Stromal cell of bone marrow (primary cell): ENCODE measurements at regions not wholly inside any gene's neighbourhood (a gene's known extent, or its start where the extent isn't known, plus 50 kb on each side); places are given as distances from the start of the nearest gene placed in this dataset.
"Not testable (repeated sequence)": the region's sequence is repeated elsewhere in the genome, so short reads cannot be mapped to it uniquely, and the experiment has no call there.

ENCODE experiments used
- DNase-seq: peaks from one replicate; pipeline ENCODE4 v3.0.0-alpha.2; 2012; ENCODE audit warnings: low read depth

DNA sequence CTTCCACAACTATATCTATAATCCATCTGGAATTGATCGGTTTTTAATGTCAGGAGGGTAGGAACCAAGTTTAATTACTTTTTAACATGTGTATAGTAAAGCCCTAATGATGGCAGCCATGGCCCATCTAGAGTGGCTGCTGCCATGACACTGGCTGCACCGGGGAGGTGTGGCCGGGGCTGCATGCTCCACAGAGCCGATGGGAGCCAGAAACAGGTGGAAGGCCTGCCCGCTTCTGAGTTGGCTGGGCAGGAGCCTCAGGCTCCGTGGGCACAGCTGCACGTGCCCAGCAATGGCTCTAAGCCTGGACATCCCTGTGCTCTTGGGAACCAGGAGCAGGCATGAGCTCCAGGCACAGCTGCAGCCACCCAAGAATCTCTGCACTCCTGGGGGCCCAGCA, 73.0 kb downstream of the GBP6 start:
- no peak for DNase-seq

DNA sequence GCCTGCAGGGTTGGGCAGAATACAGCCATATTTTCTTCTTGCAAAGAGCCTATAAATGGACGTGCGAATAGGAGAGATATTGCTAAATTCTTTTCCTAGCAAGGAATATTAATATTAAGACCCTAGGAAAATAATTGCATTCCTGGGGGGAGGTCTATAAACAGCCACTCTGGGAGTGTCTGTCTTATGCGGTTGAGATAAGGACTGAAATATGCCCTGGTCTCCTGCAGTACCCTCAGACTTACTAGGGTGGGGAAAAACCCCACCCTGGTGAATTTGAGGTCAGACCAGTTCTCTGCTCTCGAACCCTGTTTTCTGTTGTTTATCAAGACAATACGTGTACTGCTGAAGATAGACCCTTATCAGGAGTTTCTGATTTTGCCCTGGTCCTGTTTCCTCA, 74.4 kb downstream of the GBP6 start:
- DNase-seq: not testable (repeated sequence)

DNA sequence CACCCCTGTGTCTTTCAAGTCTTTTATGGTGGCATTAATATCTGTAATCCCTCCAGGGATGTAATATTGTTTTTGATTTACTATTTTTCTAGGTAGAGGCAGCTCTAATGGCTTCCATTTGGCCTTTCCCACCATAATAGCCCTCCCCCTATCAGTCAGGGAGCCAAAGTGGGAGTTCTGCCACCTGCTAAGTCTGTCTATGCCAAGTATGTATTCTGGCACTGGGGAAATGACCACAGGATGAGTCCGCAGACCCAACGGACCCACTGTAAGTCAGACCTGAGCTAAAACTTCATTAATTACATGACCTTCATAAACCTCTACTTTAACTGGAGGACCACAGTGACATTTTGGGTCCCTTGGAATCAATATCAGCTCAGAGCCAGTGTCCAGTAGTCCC, 77.1 kb downstream of the GBP6 start:
- no peak for DNase-seq

DNA sequence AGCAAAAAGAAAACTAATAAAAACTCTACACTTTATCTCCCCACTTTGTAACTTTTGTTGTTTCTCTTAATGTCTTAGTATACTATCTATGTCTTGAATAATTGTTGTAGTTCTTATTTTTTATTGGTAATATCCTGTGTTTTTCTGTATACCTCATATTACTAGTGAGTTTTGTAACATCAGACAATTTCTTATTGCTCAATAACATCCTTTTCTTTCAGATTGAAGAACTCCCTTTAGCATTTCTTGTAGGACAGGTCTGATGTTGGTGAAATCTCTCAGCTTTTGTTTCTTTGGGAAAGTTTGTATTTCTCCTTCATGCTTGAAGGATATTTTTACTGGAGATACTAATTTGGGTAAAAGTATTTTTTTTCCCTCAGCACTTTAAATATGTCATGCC, 79.8 kb upstream of the LRRC8B start:
- no peak for DNase-seq

DNA sequence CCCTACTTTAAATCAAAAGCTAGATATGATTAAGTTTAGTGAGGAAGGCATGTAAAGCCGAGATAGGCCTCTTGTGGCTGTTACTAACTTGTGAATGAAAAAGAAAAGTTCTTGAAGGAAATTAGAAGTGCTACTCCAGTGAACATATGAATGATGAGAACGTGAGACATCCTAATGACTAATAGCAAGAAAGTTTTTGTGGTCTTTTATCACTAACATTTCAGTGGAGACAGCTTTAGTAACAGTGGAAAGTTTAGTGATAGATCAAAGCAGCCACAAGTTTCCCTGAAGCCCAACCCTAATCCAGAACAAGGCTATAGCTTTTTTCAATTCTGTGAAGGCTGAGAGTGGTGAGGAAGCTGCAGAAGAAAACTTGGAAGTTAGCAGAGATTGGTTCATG, 73.6 kb upstream of the LRRC8B start:
- DNase-seq: peak; percentile 9

DNA sequence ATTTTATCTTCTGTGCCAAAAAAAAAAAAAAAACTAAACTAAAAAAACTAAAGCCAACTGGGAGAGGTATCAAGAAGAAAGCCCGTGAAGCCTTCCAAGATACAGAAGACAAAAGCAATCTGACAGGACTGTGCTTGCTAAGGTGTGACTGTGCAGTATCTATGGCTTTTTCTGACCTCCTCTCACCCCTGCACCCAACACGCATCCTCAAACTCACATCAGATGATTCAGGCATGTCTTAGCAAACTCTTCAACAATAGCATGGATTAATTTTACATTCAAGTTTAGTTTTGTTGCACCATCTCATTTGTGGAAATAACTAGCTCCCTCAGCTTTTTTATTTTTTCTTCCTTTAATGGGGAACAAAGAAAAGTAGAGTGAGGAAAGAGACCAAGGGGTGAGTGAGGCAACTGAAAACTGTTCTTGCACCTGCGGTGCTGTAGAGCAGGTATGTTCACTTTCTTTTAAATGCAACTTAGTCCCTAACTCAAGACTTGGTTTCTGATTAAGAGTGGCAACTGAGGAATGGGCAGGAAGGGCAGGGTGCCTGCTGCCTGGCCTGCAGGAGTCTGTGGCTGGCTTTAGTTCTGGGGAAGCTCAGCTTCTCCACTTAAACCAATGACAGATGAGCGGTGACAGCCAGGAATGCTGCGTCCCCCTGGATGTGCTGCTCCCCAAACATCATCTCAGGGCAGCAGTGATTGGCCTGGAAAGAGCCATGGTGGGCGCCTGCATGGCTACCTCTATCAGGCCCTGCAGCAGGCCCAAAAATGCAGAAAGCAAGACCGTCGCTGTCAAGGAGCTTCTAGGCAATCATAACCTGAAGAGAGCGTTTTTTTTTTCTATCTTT, 71.3 kb upstream of the LRRC8B start:
- DNase-seq: no peak

DNA sequence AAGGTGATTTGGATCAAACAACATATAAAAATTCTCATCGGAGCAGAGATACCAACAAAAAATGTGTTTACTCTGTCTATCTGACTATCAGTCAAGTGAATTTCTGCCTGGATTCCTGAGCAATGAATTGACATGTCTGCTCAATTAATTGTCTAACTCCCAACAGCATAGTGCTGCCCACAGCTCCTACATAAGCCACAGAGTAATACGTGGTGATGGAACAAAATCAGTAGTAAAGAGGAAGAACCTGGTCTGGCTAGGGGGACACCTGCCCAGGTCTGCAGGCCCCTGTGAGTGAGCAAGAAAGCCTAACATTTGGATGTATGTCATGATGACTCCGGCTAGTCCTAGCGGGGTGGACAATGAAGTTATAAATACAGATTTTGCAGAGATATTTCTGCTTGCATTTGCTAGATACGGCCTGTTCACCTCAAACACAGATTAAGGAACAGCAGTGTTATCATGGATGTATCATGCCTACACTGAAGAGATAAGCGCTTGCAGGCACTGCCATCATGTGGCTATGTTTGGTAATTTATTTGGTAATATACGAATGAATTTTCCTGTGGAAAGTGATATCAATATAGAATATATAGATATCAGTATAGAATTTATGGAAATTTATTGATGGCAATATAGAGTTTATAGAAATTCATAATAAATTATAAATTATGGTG, 69.6 kb upstream of the LRRC8B start:
- DNase-seq: peak; percentile 13

DNA sequence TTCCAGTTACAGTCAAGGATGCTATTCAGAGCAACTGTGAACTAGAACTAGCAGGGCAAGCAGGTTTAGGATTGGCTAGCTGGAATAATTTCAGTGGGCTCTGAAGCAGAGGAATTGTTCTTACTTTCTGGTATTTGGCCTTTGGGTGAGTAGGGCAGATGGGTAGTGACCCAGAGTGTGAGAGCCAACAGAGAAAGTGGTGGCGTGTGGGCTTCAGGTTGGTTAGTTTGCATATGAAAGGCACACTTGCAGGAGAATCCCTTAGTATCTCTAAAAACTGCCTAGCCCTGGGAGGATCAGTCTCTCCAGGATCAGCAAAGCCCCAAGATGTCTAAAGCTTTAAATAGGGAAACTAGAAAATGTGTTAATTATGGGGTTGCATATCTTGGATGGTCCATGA, 67.6 kb upstream of the LRRC8B start:
- no peak for DNase-seq

DNA sequence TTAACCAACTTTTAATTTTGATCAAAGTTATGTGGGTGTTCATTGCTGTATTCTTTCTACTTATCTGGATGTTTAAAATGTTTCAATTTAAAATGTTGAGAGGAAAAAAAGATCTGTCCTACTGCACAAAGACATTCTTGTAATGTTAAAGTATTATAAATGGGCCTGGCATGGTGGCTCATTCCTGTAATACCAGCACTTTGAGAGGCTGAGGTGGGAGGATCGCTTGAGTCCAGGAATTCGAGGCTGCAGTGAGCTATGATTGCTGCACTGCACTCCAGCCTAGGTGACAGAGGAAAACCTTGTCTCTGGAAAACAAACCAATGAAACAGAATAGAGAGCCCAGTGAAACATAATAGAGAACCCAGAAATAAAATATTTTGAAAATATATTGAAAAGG, 65.5 kb upstream of the LRRC8B start:
- no peak for DNase-seq

DNA sequence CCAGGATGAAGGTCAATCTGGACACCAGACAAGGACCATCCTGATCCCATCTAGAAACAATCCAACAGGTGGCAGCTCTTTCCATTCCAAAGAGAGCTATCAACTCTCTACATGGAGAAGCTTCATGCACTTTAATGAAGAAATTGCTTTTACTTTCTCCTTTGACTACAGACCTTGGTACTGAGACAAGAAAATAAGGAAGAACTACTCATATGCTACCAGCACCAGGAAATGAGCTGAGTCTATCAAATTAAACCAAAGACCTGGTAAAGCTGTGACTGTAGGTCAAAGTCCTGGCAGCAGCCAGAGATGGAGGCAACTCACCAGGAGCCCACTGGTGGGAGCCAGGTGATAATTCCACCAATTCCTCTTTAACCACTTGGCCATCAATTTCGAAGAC, 64.3 kb upstream of the LRRC8B start:
- no peak for DNase-seq

DNA sequence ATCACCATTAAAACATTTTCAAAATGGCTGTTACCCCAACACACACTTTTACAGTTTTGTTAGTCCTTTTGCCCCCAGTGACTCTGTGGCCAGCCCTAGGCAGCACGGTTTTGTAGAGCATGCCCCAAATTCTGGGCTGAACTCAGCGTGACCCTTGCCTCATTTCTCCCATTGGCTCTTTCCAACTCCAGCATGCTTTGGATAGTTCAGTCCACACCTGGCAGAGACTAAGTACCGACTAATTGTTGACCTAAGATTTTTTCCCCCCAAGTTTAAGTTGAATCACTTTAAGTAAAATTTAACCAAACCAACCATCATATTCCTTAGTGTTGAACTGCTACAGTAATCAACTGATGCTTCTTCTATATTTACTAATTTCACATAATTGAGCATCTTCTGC, 62.4 kb upstream of the LRRC8B start:
- DNase-seq: no peak

DNA sequence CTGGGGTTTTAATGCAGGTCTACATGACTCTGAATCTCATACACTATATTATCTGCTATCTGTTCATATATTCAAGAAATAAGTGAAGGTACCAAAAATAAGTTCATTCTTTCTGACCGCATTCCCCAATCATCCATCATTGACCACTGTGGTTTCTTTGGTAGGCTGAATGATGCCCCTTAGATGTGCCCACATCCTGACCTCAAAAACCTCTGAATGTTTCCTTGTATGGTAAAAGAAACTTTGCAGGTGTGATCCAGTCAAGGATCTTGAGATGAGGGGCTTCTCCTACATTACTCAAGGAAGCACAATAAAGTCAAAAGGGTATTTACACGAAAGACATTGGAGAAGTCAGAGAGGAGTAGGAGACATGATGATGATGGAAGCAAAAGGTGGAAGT, 60.6 kb upstream of the LRRC8B start:
- DNase-seq: no peak

DNA sequence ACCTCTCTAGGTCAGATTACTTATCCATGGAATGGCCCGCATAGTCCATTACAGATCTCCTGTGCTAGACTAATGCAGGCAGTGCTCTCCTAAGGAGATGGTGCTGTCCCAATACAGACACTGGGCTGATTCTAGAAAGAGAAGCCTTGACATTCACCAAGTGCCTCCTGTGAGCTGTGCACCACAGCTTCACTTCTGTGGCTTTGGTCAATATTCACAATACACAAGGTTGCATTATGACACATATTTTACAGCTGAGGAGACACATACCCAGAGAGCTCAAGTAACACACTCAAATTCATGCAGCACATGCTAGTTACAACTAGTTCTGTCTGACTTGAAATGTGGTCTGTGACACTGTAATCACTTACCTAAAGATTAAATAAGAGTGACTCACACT, 59.4 kb upstream of the LRRC8B start:
- no peak for DNase-seq

DNA sequence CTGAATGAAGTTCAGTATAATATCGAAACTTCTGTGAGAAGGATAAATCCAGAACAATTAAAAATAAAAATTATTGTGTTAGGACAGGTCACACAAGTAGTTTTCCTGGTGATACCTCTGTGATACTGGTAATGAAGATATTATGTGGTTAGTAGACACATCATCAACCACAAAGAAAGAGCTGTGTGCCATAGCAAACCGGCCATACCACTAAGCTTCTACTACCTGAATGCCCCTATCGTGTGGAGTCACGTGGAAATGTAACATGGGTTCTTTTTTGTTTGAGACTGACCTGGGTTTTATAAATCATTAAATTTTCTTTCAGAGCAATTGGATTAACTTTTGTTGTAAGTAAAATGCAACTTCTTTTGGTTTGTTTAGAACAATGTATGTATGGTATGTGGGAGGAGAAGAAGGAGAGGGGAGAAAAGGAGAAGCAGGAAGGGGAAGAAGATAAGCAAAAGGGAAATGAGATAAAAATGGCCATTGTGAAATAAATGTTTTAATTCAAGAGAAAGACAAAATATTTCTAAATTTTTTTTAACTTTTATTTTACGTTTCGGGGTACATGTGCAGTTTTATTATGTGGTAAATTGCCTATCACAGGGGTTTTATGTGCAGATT, 58.2 kb upstream of the LRRC8B start:
- DNase-seq: no peak

DNA sequence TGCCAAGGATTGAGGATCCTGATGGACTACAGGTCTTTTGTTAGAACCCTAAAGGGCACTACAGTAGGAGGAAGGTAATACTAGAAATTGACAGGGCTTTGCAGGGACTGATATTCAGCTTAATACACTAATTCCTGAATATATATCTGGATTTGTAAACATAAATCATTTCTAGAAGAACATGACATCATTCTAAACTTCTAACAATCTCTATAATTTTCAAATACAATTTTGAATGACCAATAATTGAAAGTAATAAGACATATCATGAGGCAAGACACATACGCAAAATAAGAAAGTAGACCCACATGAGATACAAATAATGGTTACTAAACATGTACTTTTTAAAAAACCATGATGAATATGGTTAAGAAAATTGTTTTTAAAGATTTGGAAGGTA, 52.4 kb upstream of the LRRC8B start:
- DNase-seq: no peak

DNA sequence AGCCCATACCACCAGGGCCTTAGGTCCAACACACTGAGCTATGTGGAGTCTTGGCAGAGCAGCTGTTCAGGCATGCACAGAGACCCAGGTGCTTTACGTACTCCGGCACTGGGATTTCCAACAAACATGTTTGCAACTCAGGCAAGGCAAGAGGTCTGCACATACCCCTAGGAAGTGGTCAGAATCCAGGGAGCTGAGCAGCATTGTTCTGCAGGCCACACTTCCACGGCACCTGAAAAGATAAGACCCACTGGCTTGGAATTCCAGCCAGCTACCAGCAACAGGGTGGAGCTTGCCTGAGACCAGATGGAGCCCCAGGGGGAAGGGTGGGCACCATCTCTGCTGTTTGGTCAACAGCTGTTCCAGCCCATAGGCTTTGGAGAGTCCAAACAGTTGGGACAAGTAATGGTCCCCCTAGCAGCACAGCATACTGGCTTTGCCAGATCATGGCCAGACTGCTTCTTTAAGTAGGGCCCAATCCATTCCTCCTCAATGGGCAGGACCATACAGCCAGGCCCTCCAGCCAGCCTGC, 51.7 kb upstream of the LRRC8B start:
- DNase-seq: no peak
